ENCODE measurements at regions not wholly inside any gene's neighbourhood (a gene's known extent, or its start where the extent isn't known, plus 50 kb on each side); places are given as distances from the start of the nearest gene placed in this dataset.

DNA sequence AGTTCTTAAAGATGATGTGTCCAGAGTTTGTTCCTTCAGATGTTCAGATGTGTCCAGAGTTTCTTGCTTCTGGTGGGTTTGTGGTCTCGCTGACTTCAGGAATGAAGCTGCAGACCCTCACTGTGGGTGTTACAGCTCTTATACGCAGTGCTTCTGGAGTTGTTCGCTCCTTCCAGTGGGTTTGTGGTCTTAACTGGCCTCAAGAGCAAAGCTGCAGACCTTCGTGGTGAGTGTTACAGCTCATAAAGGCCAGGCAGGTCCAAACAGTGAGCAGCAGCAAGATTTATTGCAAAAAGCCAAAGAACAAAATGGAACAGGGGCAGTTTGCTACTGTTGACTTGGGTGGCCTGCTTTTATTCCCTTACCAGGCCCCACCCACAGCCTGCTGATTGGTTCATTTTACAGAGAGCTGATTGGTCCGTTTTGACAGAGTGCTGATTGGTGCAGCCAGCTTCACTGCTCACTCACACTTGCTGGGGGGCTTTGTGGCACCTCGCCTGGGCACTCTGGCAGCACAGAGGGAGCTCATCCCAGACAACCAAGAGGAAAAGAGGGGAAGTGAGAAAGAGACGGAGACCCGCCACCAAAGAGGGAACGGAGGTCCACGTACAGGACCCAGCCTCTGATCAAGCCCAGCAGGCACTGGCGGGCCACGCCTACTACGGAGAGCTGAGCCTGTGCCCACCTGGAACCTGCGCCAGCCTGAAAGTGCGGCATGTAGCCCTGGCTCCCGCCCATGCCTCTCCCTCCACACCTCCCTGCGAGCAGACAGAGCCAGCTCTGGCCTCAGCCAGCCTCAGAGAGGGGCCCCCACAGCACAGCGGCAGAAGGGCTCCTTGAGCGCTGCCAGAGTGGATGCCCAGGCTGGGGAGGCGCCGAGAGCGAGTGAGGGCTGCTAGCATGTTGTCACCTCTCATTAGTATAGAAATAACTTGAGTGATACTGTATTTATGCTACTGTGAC lies 55.8 kb upstream of the SEMA3C start:
- TF ChIP-seq, protein P1, sequence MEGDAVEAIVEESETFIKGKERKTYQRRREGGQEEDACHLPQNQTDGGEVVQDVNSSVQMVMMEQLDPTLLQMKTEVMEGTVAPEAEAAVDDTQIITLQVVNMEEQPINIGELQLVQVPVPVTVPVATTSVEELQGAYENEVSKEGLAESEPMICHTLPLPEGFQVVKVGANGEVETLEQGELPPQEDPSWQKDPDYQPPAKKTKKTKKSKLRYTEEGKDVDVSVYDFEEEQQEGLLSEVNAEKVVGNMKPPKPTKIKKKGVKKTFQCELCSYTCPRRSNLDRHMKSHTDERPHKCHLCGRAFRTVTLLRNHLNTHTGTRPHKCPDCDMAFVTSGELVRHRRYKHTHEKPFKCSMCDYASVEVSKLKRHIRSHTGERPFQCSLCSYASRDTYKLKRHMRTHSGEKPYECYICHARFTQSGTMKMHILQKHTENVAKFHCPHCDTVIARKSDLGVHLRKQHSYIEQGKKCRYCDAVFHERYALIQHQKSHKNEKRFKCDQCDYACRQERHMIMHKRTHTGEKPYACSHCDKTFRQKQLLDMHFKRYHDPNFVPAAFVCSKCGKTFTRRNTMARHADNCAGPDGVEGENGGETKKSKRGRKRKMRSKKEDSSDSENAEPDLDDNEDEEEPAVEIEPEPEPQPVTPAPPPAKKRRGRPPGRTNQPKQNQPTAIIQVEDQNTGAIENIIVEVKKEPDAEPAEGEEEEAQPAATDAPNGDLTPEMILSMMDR (IDR thresholded peaks at IDR 0.05) = no peak
- no peak for TF ChIP-seq POLR2A (IDR thresholded peaks at IDR 0.05)

Data from thyroid gland (tissue), 4 donors.